ENCODE measurements at regions not wholly inside any gene's neighbourhood (a gene's known extent, or its start where the extent isn't known, plus 50 kb on each side); places are given as distances from the start of the nearest gene placed in this dataset.

GRCh38 chr11:92841719-92842118 is 127.7 kb upstream of the MTNR1B start:
- DNase-seq (ENCODE audit: low spot score): no peak

GRCh38 chr11:92843455-92843854 is 126.0 kb upstream of the MTNR1B start:
- no peak for DNase-seq (ENCODE audit: low spot score)

GRCh38 chr11:92844197-92844596 is 125.3 kb upstream of the MTNR1B start:
- no peak for DNase-seq (ENCODE audit: low spot score)

- DNase-seq (ENCODE audit: low spot score): no peak
These were observed 124.1 kb upstream of the MTNR1B start for GRCh38 chr11:92845390-92845789.

GRCh38 chr11:92845805-92846204 is 123.6 kb upstream of the MTNR1B start:
- DNase-seq (ENCODE audit: low spot score): no peak

GRCh38 chr11:92846491-92847125 is 122.8 kb upstream of the MTNR1B start:
- no peak for DNase-seq (ENCODE audit: low spot score)

GRCh38 chr11:92848578-92848977 is 120.9 kb upstream of the MTNR1B start:
- DNase-seq (ENCODE audit: low spot score): no peak

GRCh38 chr11:92850296-92850826 is 119.1 kb upstream of the MTNR1B start:
- no peak for DNase-seq (ENCODE audit: low spot score)

GRCh38 chr11:92852229-92852628 is 117.2 kb upstream of the MTNR1B start:
- DNase-seq (ENCODE audit: low spot score): no peak

GRCh38 chr11:92852946-92853345 is 116.5 kb upstream of the MTNR1B start:
- DNase-seq (ENCODE audit: low spot score): no peak

GRCh38 chr11:92854162-92854561 is 115.3 kb upstream of the MTNR1B start:
- DNase-seq (ENCODE audit: low spot score): no peak

GRCh38 chr11:92854952-92855351 is 114.5 kb upstream of the MTNR1B start:
- no peak for DNase-seq (ENCODE audit: low spot score)

GRCh38 chr11:92855607-92856405 is 113.6 kb upstream of the MTNR1B start:
- no peak for DNase-seq (ENCODE audit: low spot score)

GRCh38 chr11:92857407-92857806 is 112.0 kb upstream of the MTNR1B start:
- no peak for DNase-seq (ENCODE audit: low spot score)

GRCh38 chr11:92859156-92859690 is 110.2 kb upstream of the MTNR1B start:
- DNase-seq (ENCODE audit: low spot score): no peak

- no peak for DNase-seq (ENCODE audit: low spot score)
These were observed 107.8 kb upstream of the MTNR1B start for GRCh38 chr11:92861634-92862033.

- no peak for DNase-seq (ENCODE audit: low spot score)
These were observed 104.1 kb upstream of the MTNR1B start for GRCh38 chr11:92865352-92865751.

GRCh38 chr11:92866679-92867282 is 102.7 kb upstream of the MTNR1B start:
- no peak for DNase-seq (ENCODE audit: low spot score)

GRCh38 chr11:92867913-92868619 is 101.4 kb upstream of the MTNR1B start:
- no peak for DNase-seq (ENCODE audit: low spot score)

GRCh38 chr11:92869716-92870115 is 99.7 kb upstream of the MTNR1B start:
- no peak for DNase-seq (ENCODE audit: low spot score)

- no peak for DNase-seq (ENCODE audit: low spot score)
These were observed 99.1 kb upstream of the MTNR1B start for GRCh38 chr11:92870196-92870832.

- no peak for DNase-seq (ENCODE audit: low spot score)
These were observed 95.9 kb upstream of the MTNR1B start for GRCh38 chr11:92873551-92873950.

Measured in left forelimb (tissue), 1 donor.